ENCODE measurements at regions not wholly inside any gene's neighbourhood (a gene's known extent, or its start where the extent isn't known, plus 50 kb on each side); places are given as distances from the start of the nearest gene placed in this dataset.

DNA sequence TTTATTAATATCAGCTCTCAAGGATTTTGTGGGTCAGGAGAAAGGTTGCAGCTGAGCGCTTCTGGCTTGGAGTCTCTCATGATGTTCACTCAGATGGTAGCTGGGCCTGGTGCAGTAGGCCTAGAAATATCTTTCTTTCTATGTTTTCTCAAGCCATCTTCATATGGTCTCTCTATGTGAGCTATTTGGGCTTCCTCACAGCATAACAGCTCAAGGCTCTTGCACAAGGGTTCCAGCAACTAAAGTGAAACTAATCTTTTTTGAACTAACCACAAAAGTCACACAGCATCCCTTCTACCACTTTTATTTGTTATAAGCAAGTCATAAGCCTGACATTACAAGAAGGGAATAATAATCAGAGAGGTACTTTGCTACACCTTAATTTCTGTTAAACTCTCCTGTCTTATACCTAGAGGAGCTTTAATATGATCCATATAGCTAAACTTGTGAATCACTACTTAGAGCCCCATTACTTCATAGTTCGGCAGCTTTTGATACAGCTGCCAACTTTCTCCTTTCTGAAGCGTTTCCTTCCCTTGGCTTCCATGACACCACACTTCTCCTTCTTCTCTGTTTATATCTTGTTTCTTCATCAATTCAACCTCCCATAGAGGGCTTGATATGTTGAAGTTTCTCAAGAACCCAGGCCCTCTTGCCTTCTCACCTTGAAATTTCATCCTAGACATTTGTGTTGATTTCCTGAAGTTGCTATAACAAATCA lies 720.2 kb downstream of the LTN1 start:
- Histone ChIP-seq H3K27ac (ENCODE audit: low read depth, low read length) (no peak overlapping the region), H3K27me3 (ENCODE audit: control insufficient read depth, insufficient read depth, low read length) (no peaks in the 10 kb centered on the region), H3K9me3 (ENCODE audit: control insufficient read depth, insufficient read depth, low read length) (no peaks in the 10 kb centered on the region), H3K4me3 (ENCODE audit: low read depth, low read length) (no peak overlapping the region)
- CTCF ChIA-PET = interaction anchor here (1.5 kb wide), 1 partner anchor 473 kb away, joined by 5 read pairs; no protein-coding TSS in a partner anchor
- TF ChIP-seq, protein P1, sequence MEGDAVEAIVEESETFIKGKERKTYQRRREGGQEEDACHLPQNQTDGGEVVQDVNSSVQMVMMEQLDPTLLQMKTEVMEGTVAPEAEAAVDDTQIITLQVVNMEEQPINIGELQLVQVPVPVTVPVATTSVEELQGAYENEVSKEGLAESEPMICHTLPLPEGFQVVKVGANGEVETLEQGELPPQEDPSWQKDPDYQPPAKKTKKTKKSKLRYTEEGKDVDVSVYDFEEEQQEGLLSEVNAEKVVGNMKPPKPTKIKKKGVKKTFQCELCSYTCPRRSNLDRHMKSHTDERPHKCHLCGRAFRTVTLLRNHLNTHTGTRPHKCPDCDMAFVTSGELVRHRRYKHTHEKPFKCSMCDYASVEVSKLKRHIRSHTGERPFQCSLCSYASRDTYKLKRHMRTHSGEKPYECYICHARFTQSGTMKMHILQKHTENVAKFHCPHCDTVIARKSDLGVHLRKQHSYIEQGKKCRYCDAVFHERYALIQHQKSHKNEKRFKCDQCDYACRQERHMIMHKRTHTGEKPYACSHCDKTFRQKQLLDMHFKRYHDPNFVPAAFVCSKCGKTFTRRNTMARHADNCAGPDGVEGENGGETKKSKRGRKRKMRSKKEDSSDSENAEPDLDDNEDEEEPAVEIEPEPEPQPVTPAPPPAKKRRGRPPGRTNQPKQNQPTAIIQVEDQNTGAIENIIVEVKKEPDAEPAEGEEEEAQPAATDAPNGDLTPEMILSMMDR (IDR thresholded peaks at IDR 0.05; ENCODE audit: low read depth, low read length) = no peak
- POLR2A ChIA-PET = interaction anchor here (1.5 kb wide), 1 partner anchor 161 kb away, joined by 3 read pairs; no protein-coding TSS in a partner anchor
- DNase-seq (ENCODE audit: low read depth, low spot score) = no peak

DNA sequence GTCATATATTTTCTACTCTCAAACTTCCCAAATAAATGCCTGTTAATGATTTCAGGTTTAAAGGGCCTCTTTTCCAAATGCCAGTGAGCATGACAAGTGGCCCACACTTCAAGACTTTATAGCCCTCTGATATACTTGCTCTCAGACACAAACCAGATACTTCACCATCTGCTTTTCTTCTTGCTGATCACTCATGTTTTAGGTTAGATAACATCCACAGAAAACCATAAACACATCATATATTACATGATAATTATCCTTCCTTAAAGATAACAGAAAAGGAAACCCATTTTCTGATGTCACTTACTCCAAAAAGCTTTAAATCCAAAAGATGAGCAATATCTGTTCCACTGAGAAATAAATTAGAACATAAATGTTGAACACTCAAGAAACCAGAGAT lies 723.5 kb downstream of the LTN1 start:
- TF ChIP-seq, protein P1 (IDR thresholded peaks at IDR 0.05; ENCODE audit: low read depth, low read length) = no peak
- CTCF ChIA-PET = no interaction called here
- Histone ChIP-seq H3K4me3 (ENCODE audit: low read depth, low read length) (no peak overlapping the region), H3K27ac (ENCODE audit: low read depth, low read length) (no peak overlapping the region), H3K9me3 (ENCODE audit: control insufficient read depth, insufficient read depth, low read length) (no peaks in the 10 kb centered on the region), H3K27me3 (ENCODE audit: control insufficient read depth, insufficient read depth, low read length) (no peaks in the 10 kb centered on the region)
- POLR2A ChIA-PET = no interaction called here
- DNase-seq (ENCODE audit: low read depth, low spot score) = no peak

DNA sequence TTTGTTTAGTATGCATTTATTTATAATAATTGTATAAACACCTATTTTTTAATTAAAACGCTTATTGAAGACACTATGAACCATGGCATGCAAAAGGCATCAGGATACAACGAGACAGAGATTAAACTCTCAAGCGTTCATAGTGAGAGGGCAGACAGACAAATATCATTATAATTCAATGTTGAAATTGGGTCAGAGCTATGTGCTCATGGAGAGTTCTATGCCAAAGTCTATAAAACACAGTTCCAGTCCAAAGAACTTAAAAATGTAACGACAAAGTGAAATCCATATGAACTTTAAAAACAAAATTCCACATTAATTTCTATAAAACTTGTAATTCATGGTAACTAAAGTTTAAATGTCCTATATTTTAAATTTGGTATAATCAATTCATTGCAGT lies 724.0 kb downstream of the LTN1 start:
- no peak for DNase-seq (ENCODE audit: low read depth, low spot score)
- TF ChIP-seq, protein P1 (IDR thresholded peaks at IDR 0.05; ENCODE audit: low read depth, low read length) = no peak
- Histone ChIP-seq H3K4me3 (ENCODE audit: low read depth, low read length) (no peak overlapping the region), H3K27ac (ENCODE audit: low read depth, low read length) (no peak overlapping the region), H3K27me3 (ENCODE audit: control insufficient read depth, insufficient read depth, low read length) (no peaks in the 10 kb centered on the region), H3K9me3 (ENCODE audit: control insufficient read depth, insufficient read depth, low read length) (no peaks in the 10 kb centered on the region)
- ChIA-PET POLR2A (no interaction called here), CTCF (no interaction called here)

GRCh38 chr21:28267449-28267848 lies 725.2 kb downstream of the LTN1 start:
- CTCF ChIA-PET = no interaction called here
- POLR2A ChIA-PET = interaction anchor here (0.7 kb wide), 1 partner anchor 22 kb away, joined by 4 read pairs; no protein-coding TSS in a partner anchor
- DNase-seq (ENCODE audit: low read depth, low spot score) = no peak
- Histone ChIP-seq H3K27me3 (ENCODE audit: control insufficient read depth, insufficient read depth, low read length) (no peaks in the 10 kb centered on the region), H3K27ac (ENCODE audit: low read depth, low read length) (no peak overlapping the region), H3K9me3 (ENCODE audit: control insufficient read depth, insufficient read depth, low read length) (no peaks in the 10 kb centered on the region), H3K4me3 (ENCODE audit: low read depth, low read length) (no peak overlapping the region)
- TF ChIP-seq, protein P1 (IDR thresholded peaks at IDR 0.05; ENCODE audit: low read depth, low read length) = no peak

DNA sequence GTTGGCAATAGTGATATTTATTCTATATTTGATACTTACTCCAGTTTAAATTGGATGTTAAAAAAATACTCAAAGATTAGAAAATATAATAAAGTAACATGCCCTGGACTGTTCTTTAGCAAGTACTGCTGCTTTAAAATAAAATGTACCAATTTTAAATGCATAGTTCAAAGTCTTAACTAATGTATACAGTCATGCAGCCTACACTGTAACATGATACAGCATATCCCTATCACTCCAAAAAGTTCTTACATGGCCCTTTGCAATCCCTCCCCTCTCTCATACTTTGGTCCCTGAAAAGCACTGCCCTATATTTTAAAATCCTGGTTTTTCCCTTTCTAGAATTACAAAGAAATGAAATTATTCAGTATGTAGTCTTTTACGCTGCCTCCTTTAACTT lies 726.6 kb downstream of the LTN1 start:
- POLR2A ChIA-PET = no interaction called here
- Histone ChIP-seq H3K27me3 (ENCODE audit: control insufficient read depth, insufficient read depth, low read length) (no peaks in the 10 kb centered on the region), H3K27ac (ENCODE audit: low read depth, low read length) (no peak overlapping the region), H3K4me3 (ENCODE audit: low read depth, low read length) (no peak overlapping the region), H3K9me3 (ENCODE audit: control insufficient read depth, insufficient read depth, low read length) (0 out of 2 replicates have a peak, but pooled peaks cover 2% of the 10 kb centered on the region)
- DNase-seq (ENCODE audit: low read depth, low spot score) = no peak
- CTCF ChIA-PET = no interaction called here
- TF ChIP-seq, protein P1 (IDR thresholded peaks at IDR 0.05; ENCODE audit: low read depth, low read length) = no peak
